Smooth muscle cell (in vitro differentiated cells): ENCODE measurements at regions not wholly inside any gene's neighbourhood (a gene's known extent, or its start where the extent isn't known, plus 50 kb on each side); places are given as distances from the start of the nearest gene placed in this dataset.
"Not testable (repeated sequence)": the region's sequence is repeated elsewhere in the genome, so short reads cannot be mapped to it uniquely, and the experiment has no call there.

Experiments
- DNase-seq: peaks from one replicate; lab custom pipeline; 2025; ENCODE audit not compliant: unreplicated experiment; lab: John Stamatoyannopoulos, UW
- H2AFZ ChIP-seq: fragments of 200-600 bp; sonication (generic); 2 replicates; pipeline ENCODE4 v1.6.0; 2016; ENCODE audit warnings: antibody characterized with exemption, low read depth, mild to moderate bottlenecking
- H3F3A ChIP-seq: fragments of 200-600 bp; sonication (generic); 2 replicates; pipeline ENCODE4 v1.6.0; 2017; ENCODE audit warnings: antibody characterized with exemption, low read depth
- H3K27ac ChIP-seq: fragments of 200-600 bp; sonication (generic); 2 replicates; pipeline ENCODE4 v1.5.1; 2016; ENCODE audit warnings: low read depth, mild to moderate bottlenecking
- H3K27me3 ChIP-seq: fragments of 200-600 bp; sonication (generic); 2 replicates; pipeline ENCODE4 v1.6.1; 2016; ENCODE audit warnings: low read depth, mild to moderate bottlenecking
- H3K36me3 ChIP-seq: fragments of 200-600 bp; sonication (generic); 2 replicates; pipeline ENCODE4 v1.5.1; 2016; ENCODE audit warnings: low read depth
- H3K4me1 ChIP-seq: fragments of 200-600 bp; sonication (generic); 2 replicates; pipeline ENCODE4 v1.5.1; 2016; ENCODE audit warnings: low read depth
- H3K4me2 ChIP-seq: fragments of 200-600 bp; sonication (generic); 2 replicates; pipeline ENCODE4 v1.6.0; 2016; ENCODE audit warnings: mild to moderate bottlenecking
- H3K4me3 ChIP-seq: fragments of 200-600 bp; sonication (generic); 2 replicates; pipeline ENCODE4 v1.5.1; 2016; ENCODE audit warnings: mild to moderate bottlenecking
- H3K79me2 ChIP-seq: fragments of 200-600 bp; sonication (generic); 2 replicates; pipeline ENCODE4 v1.6.0; 2016; ENCODE audit warnings: low read depth, mild to moderate bottlenecking
- H3K9ac ChIP-seq: fragments of 200-600 bp; sonication (generic); 2 replicates; pipeline ENCODE4 v1.6.0; 2016; ENCODE audit warnings: low read depth
- H3K9me3 ChIP-seq: fragments of 200-600 bp; sonication (generic); replicated peaks from 2 replicates; pipeline ENCODE4 v1.5.1; 2016; ENCODE audit warnings: low read depth
- H4K20me1 ChIP-seq: fragments of 200-600 bp; sonication (generic); 2 replicates; pipeline ENCODE4 v1.6.0; 2016; ENCODE audit warnings: low read depth
- WGBS: methylation state at CpG from one replicate; pipeline ENCODE4 v1.1.7; 2016; ENCODE audit warnings: low lambda C conversion rate; 5-methylcytosine and 5-hydroxymethylcytosine counted together

GRCh38 chr2:111463238-111463848 lies 342.6 kb downstream of the BCL2L11 start:
- not testable (repeated sequence) for H2AFZ ChIP-seq, H3K4me2 ChIP-seq, H3K27me3 ChIP-seq, DNase-seq, H3K4me3 ChIP-seq, H3K36me3 ChIP-seq, H3K27ac ChIP-seq, H3K9me3 ChIP-seq, H3K4me1 ChIP-seq, H3F3A ChIP-seq, H3K9ac ChIP-seq
- WGBS, result 87% methylated on average over 12 of the region's 13 CpGs
- Histone ChIP-seq H4K20me1 (peaks cover 72% of the 10 kb centered on the region), H3K79me2 (peaks cover 29% of the 10 kb centered on the region)

DNA sequence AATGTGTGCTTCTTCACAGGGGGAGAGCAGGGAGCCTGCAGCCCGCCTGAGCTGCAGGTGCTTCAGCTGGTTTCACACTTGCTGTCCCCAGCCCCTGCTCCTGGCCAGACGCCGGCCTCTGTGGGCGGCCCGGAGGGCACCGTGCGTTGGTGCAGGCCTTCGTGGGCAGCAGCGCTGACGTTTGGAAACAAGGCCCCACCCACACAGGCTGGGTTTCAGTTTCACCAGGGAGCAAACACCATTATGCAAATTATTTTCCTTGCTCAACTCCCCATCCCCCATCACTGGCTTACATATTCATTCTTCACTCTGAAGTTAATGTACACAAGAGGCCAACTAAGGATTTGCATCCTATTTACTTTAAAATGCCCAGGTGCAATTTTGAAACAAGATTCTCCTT lies 343.2 kb downstream of the BCL2L11 start:
- H3K4me2 ChIP-seq, H3K4me3 ChIP-seq, H3K9me3 ChIP-seq, H3K4me1 ChIP-seq, H2AFZ ChIP-seq, H3K27ac ChIP-seq, H3K27me3 ChIP-seq, H3K36me3 ChIP-seq, DNase-seq, H3F3A ChIP-seq, H3K9ac ChIP-seq: not testable (repeated sequence)
- peaks cover 30% of the 10 kb centered on the region for H3K79me2 ChIP-seq
- peaks cover 77% of the 10 kb centered on the region for H4K20me1 ChIP-seq
- WGBS, result 0% methylated on average over 2 of the region's 10 CpGs

DNA sequence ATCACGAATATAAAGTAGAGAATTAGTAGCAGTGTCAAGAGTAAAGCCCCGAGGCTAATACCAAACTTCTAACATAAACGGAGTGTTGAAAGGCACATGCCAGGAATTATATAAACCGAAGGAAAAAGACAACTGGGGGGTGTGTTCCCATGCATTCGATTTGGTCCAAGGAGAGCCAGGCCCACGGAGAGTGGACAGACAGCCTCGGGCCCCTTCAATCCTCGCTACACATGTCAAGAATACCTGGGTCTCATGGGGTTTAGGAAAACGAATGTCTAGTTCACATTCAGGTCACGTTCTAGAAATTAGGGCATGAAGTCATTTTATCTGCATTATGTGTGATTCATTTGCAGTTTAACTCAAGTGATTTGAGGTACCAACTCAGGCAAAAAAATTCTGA lies 343.7 kb downstream of the BCL2L11 start:
- Histone ChIP-seq H3K79me2 (peaks cover 30% of the 10 kb centered on the region), H4K20me1 (peaks cover 73% of the 10 kb centered on the region)
- H2AFZ ChIP-seq, H3K9me3 ChIP-seq, H3K4me1 ChIP-seq, H3K27me3 ChIP-seq, H3K9ac ChIP-seq, H3K27ac ChIP-seq, DNase-seq, H3K36me3 ChIP-seq, H3K4me3 ChIP-seq, H3K4me2 ChIP-seq, H3F3A ChIP-seq: not testable (repeated sequence)
- 40% methylated on average over 8 of the region's 10 CpGs for WGBS

- H3K27ac ChIP-seq, result not testable (repeated sequence)
- WGBS, result 87% methylated on average over 3 of the region's 3 CpGs
Observed at GRCh38 chr2:111465521-111465920, 344.8 kb downstream of the BCL2L11 start.

DNA sequence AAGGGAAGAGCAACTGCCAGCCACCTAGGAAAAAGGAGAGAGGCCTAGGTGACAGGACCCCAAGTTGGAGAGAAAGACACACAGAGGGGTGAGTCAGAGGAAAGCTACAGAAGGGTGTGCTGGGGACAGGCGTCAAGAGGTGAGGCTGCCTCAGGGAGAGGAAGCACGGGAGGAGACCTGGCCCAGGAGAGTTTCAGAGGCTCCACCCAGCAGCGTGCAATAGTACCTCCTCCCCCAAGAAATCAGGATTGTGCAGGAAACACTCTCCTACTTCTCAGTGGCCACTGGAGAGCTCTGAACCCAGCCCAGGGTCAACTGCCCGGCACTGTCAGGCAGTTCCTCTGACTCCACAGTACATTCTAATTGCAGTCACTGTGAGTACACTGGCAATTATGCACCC lies 346.0 kb downstream of the BCL2L11 start:
- H3K4me3 ChIP-seq, H3K4me1 ChIP-seq, H3K27me3 ChIP-seq, H3K4me2 ChIP-seq, H2AFZ ChIP-seq, H3K36me3 ChIP-seq, H3K9me3 ChIP-seq, DNase-seq, H3F3A ChIP-seq, H3K9ac ChIP-seq, H3K27ac ChIP-seq: not testable (repeated sequence)
- Histone ChIP-seq H4K20me1 (peaks cover 77% of the 10 kb centered on the region), H3K79me2 (peaks cover 36% of the 10 kb centered on the region)
- WGBS, result 54% methylated on average over 4 of the region's 4 CpGs

More at GRCh38 chr2:111465521-111465920, 344.8 kb downstream of the BCL2L11 start:
- Histone ChIP-seq H3K79me2 (peaks cover 41% of the 10 kb centered on the region), H4K20me1 (peaks cover 78% of the 10 kb centered on the region)
- not testable (repeated sequence) for H3K9me3 ChIP-seq, H2AFZ ChIP-seq, DNase-seq, H3K9ac ChIP-seq, H3K4me2 ChIP-seq, H3K36me3 ChIP-seq, H3F3A ChIP-seq, H3K4me1 ChIP-seq, H3K4me3 ChIP-seq, H3K27me3 ChIP-seq

DNA sequence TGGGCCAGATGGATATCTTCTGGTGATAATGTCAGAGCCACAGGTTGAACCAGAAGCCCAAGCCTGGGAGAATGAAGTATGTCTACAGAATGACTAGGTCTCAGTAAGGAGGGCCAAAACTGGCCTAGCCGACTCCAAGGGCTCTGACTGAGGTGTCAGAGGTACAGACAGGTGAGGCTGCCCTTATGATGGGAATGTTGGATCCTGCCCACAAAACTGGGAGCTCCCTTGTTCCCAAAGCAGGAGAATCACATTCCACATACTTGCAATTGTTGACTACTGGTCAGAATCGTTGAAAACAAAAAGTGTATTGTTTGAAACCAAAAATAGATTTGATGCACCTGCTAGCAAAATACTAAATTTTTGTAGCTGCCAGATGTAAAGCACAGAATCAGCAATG lies 350.2 kb downstream of the BCL2L11 start:
- not testable (repeated sequence) for H3K9ac ChIP-seq, H3K4me1 ChIP-seq, H3K27me3 ChIP-seq, H2AFZ ChIP-seq, H3K9me3 ChIP-seq, H3K4me3 ChIP-seq, H3K27ac ChIP-seq, H3K36me3 ChIP-seq, H3K4me2 ChIP-seq, H3F3A ChIP-seq, DNase-seq
- Histone ChIP-seq H4K20me1 (peaks cover 70% of the 10 kb centered on the region), H3K79me2 (peaks cover 36% of the 10 kb centered on the region)
- 83% methylated on average over 2 of the region's 2 CpGs for WGBS

- not testable (repeated sequence) for DNase-seq, H3K4me3 ChIP-seq, H3F3A ChIP-seq, H3K4me1 ChIP-seq, H3K36me3 ChIP-seq, H3K9me3 ChIP-seq, H2AFZ ChIP-seq, H3K9ac ChIP-seq, H3K27me3 ChIP-seq
- Histone ChIP-seq H3K27ac (peak overlapping the region; percentile 71), H3K79me2 (peaks cover 34% of the 10 kb centered on the region), H3K4me2 (peak overlapping the region; percentile 57), H4K20me1 (peaks cover 64% of the 10 kb centered on the region)
- WGBS, result 74% methylated on average over 9 of the region's 9 CpGs
Observed at GRCh38 chr2:111471791-111472530, 351.2 kb downstream of the BCL2L11 start.

GRCh38 chr2:111472844-111473403 lies 352.2 kb downstream of the BCL2L11 start:
- H3K9me3 ChIP-seq, H3K4me1 ChIP-seq, H2AFZ ChIP-seq, H3K4me3 ChIP-seq, H3K36me3 ChIP-seq, H3K27me3 ChIP-seq, H3F3A ChIP-seq, H3K9ac ChIP-seq, DNase-seq: not testable (repeated sequence)
- Histone ChIP-seq H3K4me2 (peak overlapping the region; percentile 57), H3K79me2 (peaks cover 30% of the 10 kb centered on the region), H4K20me1 (peaks cover 59% of the 10 kb centered on the region), H3K27ac (peak overlapping the region; percentile 71)
- WGBS, result 85% methylated on average over 7 of the region's 7 CpGs
